Fibroblast of upper back skin (primary cell): ENCODE measurements at regions not wholly inside any gene's neighbourhood (a gene's known extent, or its start where the extent isn't known, plus 50 kb on each side); places are given as distances from the start of the nearest gene placed in this dataset.
A peak's percentile ranks its signal among the peaks of the same experiment; 100 is the strongest.

Source experiments
- DNase-seq: peaks from one replicate; pipeline ENCODE4 v3.0.0-alpha.2; 2013

GRCh38 chr13:107293924-107294323 lies 726.0 kb upstream of the ARGLU1 start:
- no peak for DNase-seq

GRCh38 chr13:107291875-107292274 lies 723.9 kb upstream of the ARGLU1 start:
- DNase-seq: no peak

- peak; percentile 50 for DNase-seq
Observed at GRCh38 chr13:107289540-107289939, 721.6 kb upstream of the ARGLU1 start.

- no peak for DNase-seq
Observed at GRCh38 chr13:107284173-107284572, 716.2 kb upstream of the ARGLU1 start.

- no peak for DNase-seq
Observed at GRCh38 chr13:107277911-107278310, 710.0 kb upstream of the ARGLU1 start.

GRCh38 chr13:107276936-107277335 lies 709.0 kb upstream of the ARGLU1 start:
- no peak for DNase-seq

GRCh38 chr13:107275945-107276614 lies 708.1 kb upstream of the ARGLU1 start:
- no peak for DNase-seq

- no peak for DNase-seq
Observed at GRCh38 chr13:107275312-107275711, 707.4 kb upstream of the ARGLU1 start.

- DNase-seq: peak; percentile 42
Observed at GRCh38 chr13:107271227-107271626, 703.3 kb upstream of the ARGLU1 start.

GRCh38 chr13:107266657-107267056 lies 698.7 kb upstream of the ARGLU1 start:
- DNase-seq: no peak

- DNase-seq: peak; percentile 7
Observed at GRCh38 chr13:107258599-107259187, 690.8 kb upstream of the ARGLU1 start.

- DNase-seq: no peak
Observed at GRCh38 chr13:107254392-107254791, 686.5 kb upstream of the ARGLU1 start.

- DNase-seq: no peak
Observed at GRCh38 chr13:107252428-107252827, 684.5 kb upstream of the ARGLU1 start.

GRCh38 chr13:107252021-107252420 lies 684.1 kb upstream of the ARGLU1 start:
- no peak for DNase-seq

- peak; percentile 3 for DNase-seq
Observed at GRCh38 chr13:107251341-107251740, 683.4 kb upstream of the ARGLU1 start.

GRCh38 chr13:107250628-107251027 lies 682.7 kb upstream of the ARGLU1 start:
- peak; percentile 9 for DNase-seq

GRCh38 chr13:107244241-107244640 lies 676.3 kb upstream of the ARGLU1 start:
- DNase-seq: no peak

GRCh38 chr13:107242138-107242537 lies 674.2 kb upstream of the ARGLU1 start:
- no peak for DNase-seq

- DNase-seq: no peak
Observed at GRCh38 chr13:107241381-107241780, 673.4 kb upstream of the ARGLU1 start.

GRCh38 chr13:107239213-107239612 lies 671.3 kb upstream of the ARGLU1 start:
- no peak for DNase-seq

- DNase-seq: no peak
Observed at GRCh38 chr13:107238262-107238981, 670.5 kb upstream of the ARGLU1 start.

- DNase-seq: no peak
Observed at GRCh38 chr13:107234319-107235073, 666.6 kb upstream of the ARGLU1 start.

- DNase-seq: no peak
Observed at GRCh38 chr13:107233541-107233940, 665.6 kb upstream of the ARGLU1 start.
